Thoracic aorta (tissue), 2 donors: ENCODE measurements at regions not wholly inside any gene's neighbourhood (a gene's known extent, or its start where the extent isn't known, plus 50 kb on each side); places are given as distances from the start of the nearest gene placed in this dataset.

ENCODE experiments used
- ATAC-seq: fragments of 150-250 bp; one replicate; pipeline ENCODE4 v1.8.0; 2017; ENCODE audit warnings: low read depth; ENCODE audit not compliant: insufficient number of reproducible peaks, low FRiP score
- DNase-seq: peaks from one replicate; pipeline ENCODE4 v3.0.0-alpha.2; 2020; ENCODE audit warnings: low spot score
- H3K27ac ChIP-seq, 2 donors: fragments of 200-600 bp; sonication (generic); 1 replicate in 1 of 2; 2 replicates in 1 of 2; pipeline ENCODE4 v1.5.1; 2016; ENCODE audit warnings: mild to moderate bottlenecking in 2 of 2, moderate library complexity in 2 of 2
- H3K27me3 ChIP-seq: fragments of 200-600 bp; sonication (generic); replicated peaks from 2 replicates; pipeline ENCODE4 v1.6.0; 2016; ENCODE audit warnings: mild to moderate bottlenecking; ENCODE audit not compliant: insufficient read depth
- H3K36me3 ChIP-seq: fragments of 200-600 bp; sonication (generic); one replicate; pipeline ENCODE4 v1.5.1; 2016
- H3K4me1 ChIP-seq, 2 donors: fragments of 200-600 bp; sonication (generic); 1 replicate in 1 of 2; 2 replicates in 1 of 2; pipeline versions ENCODE4 v1.5.1 to v1.6.0; 2016; ENCODE audit warnings: low read depth in 2 of 2, mild to moderate bottlenecking in 1 of 2; ENCODE audit not compliant: control insufficient read depth in 1 of 2
- H3K4me3 ChIP-seq: fragments of 200-600 bp; sonication (generic); 2 replicates; pipeline ENCODE4 v1.5.1; 2016; ENCODE audit warnings: mild to moderate bottlenecking
- H3K9me3 ChIP-seq: fragments of 200-600 bp; sonication (generic); 2 replicates; pipeline ENCODE4 v1.5.1; 2016
- TF ChIP-seq, protein P1 (sequence below): fragments of 200-600 bp; sonication (generic); IDR thresholded peaks from one replicate; pipeline ENCODE4 v1.5.1; 2019; ENCODE audit warnings: antibody characterized with exemption

DNA sequence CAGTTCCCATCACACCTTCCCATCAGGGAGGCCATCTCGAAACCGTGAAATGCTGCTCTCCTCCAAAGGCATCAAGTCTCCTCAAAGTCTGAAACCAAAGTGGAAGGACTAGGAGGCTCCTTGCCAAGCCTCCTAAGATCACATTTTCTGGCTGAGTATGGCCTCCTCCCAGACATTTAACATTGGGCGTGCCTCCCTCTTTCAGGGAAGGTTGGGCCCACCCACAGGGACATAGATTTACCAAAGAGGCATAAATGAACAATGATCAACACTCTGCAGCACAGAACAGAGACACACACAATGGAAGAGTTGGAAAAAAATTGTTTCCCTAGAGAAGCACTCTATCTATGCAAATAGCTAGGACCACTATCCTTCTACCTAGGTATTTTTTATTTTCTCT is 381.8 kb downstream of the MAFB start:
- H3K36me3 ChIP-seq, result no peaks in the 10 kb centered on the region
- no peak overlapping the region for H3K4me3 ChIP-seq
- TF ChIP-seq, protein P1, sequence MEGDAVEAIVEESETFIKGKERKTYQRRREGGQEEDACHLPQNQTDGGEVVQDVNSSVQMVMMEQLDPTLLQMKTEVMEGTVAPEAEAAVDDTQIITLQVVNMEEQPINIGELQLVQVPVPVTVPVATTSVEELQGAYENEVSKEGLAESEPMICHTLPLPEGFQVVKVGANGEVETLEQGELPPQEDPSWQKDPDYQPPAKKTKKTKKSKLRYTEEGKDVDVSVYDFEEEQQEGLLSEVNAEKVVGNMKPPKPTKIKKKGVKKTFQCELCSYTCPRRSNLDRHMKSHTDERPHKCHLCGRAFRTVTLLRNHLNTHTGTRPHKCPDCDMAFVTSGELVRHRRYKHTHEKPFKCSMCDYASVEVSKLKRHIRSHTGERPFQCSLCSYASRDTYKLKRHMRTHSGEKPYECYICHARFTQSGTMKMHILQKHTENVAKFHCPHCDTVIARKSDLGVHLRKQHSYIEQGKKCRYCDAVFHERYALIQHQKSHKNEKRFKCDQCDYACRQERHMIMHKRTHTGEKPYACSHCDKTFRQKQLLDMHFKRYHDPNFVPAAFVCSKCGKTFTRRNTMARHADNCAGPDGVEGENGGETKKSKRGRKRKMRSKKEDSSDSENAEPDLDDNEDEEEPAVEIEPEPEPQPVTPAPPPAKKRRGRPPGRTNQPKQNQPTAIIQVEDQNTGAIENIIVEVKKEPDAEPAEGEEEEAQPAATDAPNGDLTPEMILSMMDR, result no peak
- no peak overlapping the region for H3K27ac ChIP-seq
- no peaks in the 10 kb centered on the region for H3K9me3 ChIP-seq
- no peaks in the 10 kb centered on the region for H3K27me3 ChIP-seq
- no peak for ATAC-seq
- DNase-seq, result no peak
- H3K4me1 ChIP-seq, result peaks cover 0 to 16% of the 10 kb centered on the region in 2 donors

GRCh38 chr20:40305303-40305702 is 383.7 kb downstream of the MAFB start:
- H3K4me3 ChIP-seq, result no peak overlapping the region
- ATAC-seq, result no peak
- H3K4me1 ChIP-seq, result peaks cover 0 to 16% of the 10 kb centered on the region in 2 donors
- H3K27me3 ChIP-seq, result no peaks in the 10 kb centered on the region
- TF ChIP-seq, protein P1, result no peak
- no peaks in the 10 kb centered on the region for H3K9me3 ChIP-seq
- H3K36me3 ChIP-seq, result no peaks in the 10 kb centered on the region
- no peak for DNase-seq
- no peak overlapping the region for H3K27ac ChIP-seq

DNA sequence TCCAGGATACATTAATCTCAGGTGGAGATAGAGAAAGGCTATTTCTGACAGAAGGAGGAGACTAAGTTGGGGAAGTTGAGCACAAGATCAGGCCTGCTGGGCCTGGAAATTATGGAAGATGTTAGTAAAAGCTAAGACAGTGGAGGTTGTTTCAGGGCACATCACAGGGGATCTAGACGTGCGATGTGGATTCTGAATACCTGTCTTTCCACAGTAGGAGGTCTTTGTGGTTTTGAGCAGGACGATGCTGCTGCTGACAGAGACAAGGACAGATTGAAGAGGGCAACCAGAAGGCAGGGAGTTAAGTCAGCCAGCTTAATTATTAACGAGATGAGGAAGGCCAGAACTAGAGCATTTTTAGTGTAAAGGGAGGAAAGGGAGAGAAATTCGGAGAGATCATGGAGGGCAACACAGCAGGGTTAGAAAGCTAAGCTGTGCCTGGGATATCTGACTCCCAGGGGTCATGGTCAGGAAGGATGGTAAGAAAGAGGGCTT is 384.9 kb downstream of the MAFB start:
- TF ChIP-seq, protein P1, result no peak
- no peak overlapping the region for H3K27ac ChIP-seq
- no peaks in the 10 kb centered on the region for H3K36me3 ChIP-seq
- DNase-seq (no peak), ATAC-seq (no peak)
- peaks cover 0 to 16% of the 10 kb centered on the region in 2 donors for H3K4me1 ChIP-seq
- H3K4me3 ChIP-seq, result no peak overlapping the region
- H3K9me3 ChIP-seq, result no peaks in the 10 kb centered on the region
- no peaks in the 10 kb centered on the region for H3K27me3 ChIP-seq

GRCh38 chr20:40294747-40295146 is 394.3 kb downstream of the MAFB start:
- H3K36me3 ChIP-seq, result no peaks in the 10 kb centered on the region
- DNase-seq (no peak), ATAC-seq (no peak)
- H3K27me3 ChIP-seq, result no peaks in the 10 kb centered on the region
- no peaks in the 10 kb centered on the region for H3K9me3 ChIP-seq
- peak overlapping the region; percentile 57 to 58 for H3K27ac ChIP-seq
- TF ChIP-seq, protein P1, result no peak
- no peak overlapping the region for H3K4me3 ChIP-seq
- H3K4me1 ChIP-seq, result peaks cover 13 to 39% of the 10 kb centered on the region in 2 donors

DNA sequence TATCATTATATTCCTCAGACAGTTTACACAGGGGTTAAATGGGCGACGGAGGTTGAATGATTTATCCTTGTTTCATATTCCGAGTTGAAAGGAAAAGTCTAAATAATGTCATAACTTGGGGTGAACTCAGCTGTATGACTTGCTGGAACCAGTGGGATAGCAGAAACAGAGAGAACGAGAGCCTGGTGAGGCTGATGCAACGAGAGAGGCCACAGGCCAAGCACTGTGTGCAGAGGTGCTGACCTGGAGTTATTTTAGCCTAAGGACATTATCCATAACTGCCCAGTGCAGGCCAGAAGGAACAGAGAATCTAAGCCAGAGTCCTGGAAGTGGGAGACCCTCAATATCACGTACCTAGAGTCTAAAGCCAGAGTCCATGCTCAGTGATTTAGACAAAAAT is 394.9 kb downstream of the MAFB start:
- TF ChIP-seq, protein P1, result no peak
- peak overlapping the region; percentile 57 to 58 for H3K27ac ChIP-seq
- peaks cover 13 to 39% of the 10 kb centered on the region in 2 donors for H3K4me1 ChIP-seq
- no peaks in the 10 kb centered on the region for H3K36me3 ChIP-seq
- H3K27me3 ChIP-seq, result no peaks in the 10 kb centered on the region
- no peaks in the 10 kb centered on the region for H3K9me3 ChIP-seq
- ATAC-seq (peak; percentile 70), DNase-seq (no peak)
- H3K4me3 ChIP-seq, result no peak overlapping the region
